H9 (cell line): ENCODE measurements at regions not wholly inside any gene's neighbourhood (a gene's known extent, or its start where the extent isn't known, plus 50 kb on each side); places are given as distances from the start of the nearest gene placed in this dataset.

Experiments used
- DNase-seq: peaks from one replicate; pipeline ENCODE4 v3.0.0-alpha.2; 2017
- H2AFZ ChIP-seq: one replicate; pipeline ENCODE4 v1.6.1; 2013; ENCODE audit warnings: mild to moderate bottlenecking, low read length, control low read depth, moderate library complexity
- H2AK5ac ChIP-seq: 2 replicates; pipeline ENCODE4 v1.6.1; 2013; ENCODE audit warnings: low read length, control low read depth, mixed read lengths; ENCODE audit not compliant: insufficient read length
- H2BK120ac ChIP-seq: one replicate; pipeline ENCODE4 v1.6.1; 2013; ENCODE audit warnings: low read depth, mild to moderate bottlenecking, low read length, control low read depth, inconsistent platforms; ENCODE audit not compliant: poor library complexity, severe bottlenecking
- H2BK12ac ChIP-seq: 2 replicates; pipeline ENCODE4 v1.6.1; 2013; ENCODE audit warnings: low read length, control low read depth, mixed read lengths, low read depth; ENCODE audit not compliant: insufficient read length
- H2BK15ac ChIP-seq: 2 replicates; pipeline ENCODE4 v1.6.1; 2013; ENCODE audit warnings: low read depth, low read length, control low read depth
- H2BK20ac ChIP-seq: one replicate; pipeline ENCODE4 v1.6.1; 2013; ENCODE audit warnings: low read depth, mild to moderate bottlenecking, low read length, control low read depth, inconsistent platforms; ENCODE audit not compliant: poor library complexity, severe bottlenecking
- H2BK5ac ChIP-seq: 2 replicates; pipeline ENCODE4 v1.6.1; 2013; ENCODE audit warnings: low read length, control low read depth, mixed read lengths; ENCODE audit not compliant: insufficient read length
- H3K14ac ChIP-seq: 2 replicates; pipeline ENCODE4 v1.6.1; 2013; ENCODE audit warnings: low read length, control low read depth; ENCODE audit not compliant: insufficient read depth
- H3K18ac ChIP-seq: 2 replicates; pipeline ENCODE4 v1.6.1; 2013; ENCODE audit warnings: low read depth, mild to moderate bottlenecking, mixed read lengths, low read length, control low read depth; ENCODE audit not compliant: insufficient read length
- H3K23ac ChIP-seq: 2 replicates; pipeline ENCODE4 v1.6.1; 2013; ENCODE audit warnings: low read length, control low read depth, mixed read lengths, low read depth; ENCODE audit not compliant: insufficient read length
- H3K23me2 ChIP-seq: 2 replicates; pipeline ENCODE4 v1.6.1; 2013; ENCODE audit warnings: low read depth, mild to moderate bottlenecking, mixed read lengths, low read length, control low read depth; ENCODE audit not compliant: insufficient read length, poor library complexity, severe bottlenecking
- H3K27ac ChIP-seq: 2 replicates; pipeline ENCODE4 v1.5.1; 2013; ENCODE audit warnings: low read length, control low read depth, mixed read lengths, low read depth; ENCODE audit not compliant: insufficient read length
- H3K27me3 ChIP-seq: 2 replicates; pipeline ENCODE4 v1.6.1; 2013; ENCODE audit warnings: low read length, control low read depth, inconsistent platforms; ENCODE audit not compliant: insufficient read depth
- H3K4ac ChIP-seq: 2 replicates; pipeline ENCODE4 v1.6.1; 2013; ENCODE audit warnings: low read depth, mild to moderate bottlenecking, control low read depth, inconsistent platforms, low read length, moderate library complexity
- H3K4me1 ChIP-seq: 2 replicates; pipeline ENCODE4 v1.6.1; 2013; ENCODE audit warnings: low read length, control low read depth, inconsistent platforms; ENCODE audit not compliant: insufficient read depth
- H3K4me2 ChIP-seq: 2 replicates; pipeline ENCODE4 v1.6.1; 2013; ENCODE audit warnings: low read length, control low read depth, mixed read lengths; ENCODE audit not compliant: insufficient read length, insufficient read depth
- H3K56ac ChIP-seq: 2 replicates; pipeline ENCODE4 v1.6.1; 2013; ENCODE audit warnings: low read depth, mild to moderate bottlenecking, mixed read lengths, low read length, control low read depth; ENCODE audit not compliant: insufficient read length
- H3K79me1 ChIP-seq: 2 replicates; pipeline ENCODE4 v1.6.1; 2013; ENCODE audit warnings: low read depth, mild to moderate bottlenecking, moderate library complexity, low read length, control low read depth, inconsistent platforms; ENCODE audit not compliant: insufficient read depth, poor library complexity, severe bottlenecking
- H3K79me2 ChIP-seq: 2 replicates; pipeline ENCODE4 v1.6.1; 2013; ENCODE audit warnings: low read length, control low read depth, inconsistent platforms; ENCODE audit not compliant: insufficient read depth
- H3K9ac ChIP-seq: 2 replicates; pipeline ENCODE4 v1.6.1; 2013; ENCODE audit warnings: low read length, control low read depth, mixed read lengths; ENCODE audit not compliant: insufficient read length; ENCODE audit errors: extremely low read depth
- H3K9me3 ChIP-seq: one replicate; pipeline ENCODE4 v1.6.1; 2013; ENCODE audit warnings: low read depth, low read length, inconsistent platforms; ENCODE audit not compliant: control insufficient read depth
- H3T11ph ChIP-seq: one replicate; pipeline ENCODE4 v1.6.1; 2013; ENCODE audit warnings: mild to moderate bottlenecking, low read length, control low read depth, inconsistent platforms
- H4K20me1 ChIP-seq: one replicate; pipeline ENCODE4 v1.6.1; 2013; ENCODE audit not compliant: control insufficient read depth, insufficient read length, insufficient read depth
- H4K5ac ChIP-seq: 2 replicates; pipeline ENCODE4 v1.6.1; 2013; ENCODE audit warnings: low read depth, mild to moderate bottlenecking, mixed read lengths, low read length, control low read depth; ENCODE audit not compliant: insufficient read length
- H4K8ac ChIP-seq: replicated peaks from 2 replicates; pipeline ENCODE4 v1.6.1; 2013; ENCODE audit warnings: low read length, control low read depth, mixed read lengths, low read depth; ENCODE audit not compliant: insufficient read length
- H4K91ac ChIP-seq: 2 replicates; pipeline ENCODE4 v1.6.1; 2013; ENCODE audit warnings: low read depth, mild to moderate bottlenecking, moderate library complexity, mixed read lengths, low read length, control low read depth; ENCODE audit not compliant: insufficient read length
- H3K27ac Mint-ChIP-seq, 3 experiments: 2 replicates in 2 of 3; 3 replicates in 1 of 3; pipeline ENCODE4 v1.8.0; 2020 to 2021; ENCODE audit warnings: mixed read lengths in 3 of 3, mild to moderate bottlenecking in 1 of 3, moderate library complexity in 1 of 3
- H3K27me3 Mint-ChIP-seq: 2 replicates; pipeline ENCODE4 v1.8.0; 2021; ENCODE audit warnings: low read depth, mild to moderate bottlenecking, moderate library complexity, mixed read lengths
- H3K36me3 Mint-ChIP-seq, 3 experiments: 2 replicates in 2 of 3; 3 replicates in 1 of 3; pipeline ENCODE4 v1.8.0; 2020 to 2021; ENCODE audit warnings: low read depth in 3 of 3, mixed read lengths in 3 of 3; ENCODE audit not compliant: insufficient read depth in 1 of 3
- H3K4me1 Mint-ChIP-seq, 2 experiments: 2 replicates each; pipeline ENCODE4 v1.8.0; 2020; ENCODE audit warnings: mixed read lengths in 2 of 2
- H3K4me3 Mint-ChIP-seq, 2 experiments: 2 replicates in 1 of 2; 3 replicates in 1 of 2; pipeline ENCODE4 v1.8.0; 2020 to 2021; ENCODE audit warnings: mild to moderate bottlenecking in 2 of 2, mixed read lengths in 2 of 2, moderate library complexity in 1 of 2
- H3K9me3 Mint-ChIP-seq, 2 experiments: 2 replicates in 1 of 2; 3 replicates in 1 of 2; pipeline ENCODE4 v1.8.0; 2020; ENCODE audit warnings: mild to moderate bottlenecking in 2 of 2, mixed read lengths in 2 of 2, moderate library complexity in 1 of 2
- WGBS: extraction: QIAGEN DNeasy Blood & Tissue Kit; methylation state at CpG from one replicate; pipeline ENCODE4 v1.1.7; 2013; ENCODE audit warnings: missing lambda C conversion rate, low lambda C conversion rate, mixed read lengths; ENCODE audit not compliant: insufficient read length; ENCODE audit errors: extremely low coverage; 5-methylcytosine and 5-hydroxymethylcytosine counted together
- TF ChIP-seq, protein P1 (sequence below): fragments of 200-600 bp; sonication (generic); conservative IDR thresholded peaks from 3 replicates; pipeline ENCODE4 v1.8.0; 2021; ENCODE audit warnings: antibody characterized with exemption, mild to moderate bottlenecking

GRCh38 chr3:166917437-166917836, 462.7 kb downstream of the ZBBX start:
- no peaks in the 10 kb centered on the region for H3K23me2 ChIP-seq
- H3K23ac ChIP-seq: no peak overlapping the region
- TF ChIP-seq, protein P1, sequence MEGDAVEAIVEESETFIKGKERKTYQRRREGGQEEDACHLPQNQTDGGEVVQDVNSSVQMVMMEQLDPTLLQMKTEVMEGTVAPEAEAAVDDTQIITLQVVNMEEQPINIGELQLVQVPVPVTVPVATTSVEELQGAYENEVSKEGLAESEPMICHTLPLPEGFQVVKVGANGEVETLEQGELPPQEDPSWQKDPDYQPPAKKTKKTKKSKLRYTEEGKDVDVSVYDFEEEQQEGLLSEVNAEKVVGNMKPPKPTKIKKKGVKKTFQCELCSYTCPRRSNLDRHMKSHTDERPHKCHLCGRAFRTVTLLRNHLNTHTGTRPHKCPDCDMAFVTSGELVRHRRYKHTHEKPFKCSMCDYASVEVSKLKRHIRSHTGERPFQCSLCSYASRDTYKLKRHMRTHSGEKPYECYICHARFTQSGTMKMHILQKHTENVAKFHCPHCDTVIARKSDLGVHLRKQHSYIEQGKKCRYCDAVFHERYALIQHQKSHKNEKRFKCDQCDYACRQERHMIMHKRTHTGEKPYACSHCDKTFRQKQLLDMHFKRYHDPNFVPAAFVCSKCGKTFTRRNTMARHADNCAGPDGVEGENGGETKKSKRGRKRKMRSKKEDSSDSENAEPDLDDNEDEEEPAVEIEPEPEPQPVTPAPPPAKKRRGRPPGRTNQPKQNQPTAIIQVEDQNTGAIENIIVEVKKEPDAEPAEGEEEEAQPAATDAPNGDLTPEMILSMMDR: 0 out of 3 replicates have a peak, but pooled peaks have one; percentile 18
- no peak overlapping the region for H3K9ac ChIP-seq
- no peaks in the 10 kb centered on the region for H3K79me1 ChIP-seq
- H4K20me1 ChIP-seq: no peaks in the 10 kb centered on the region
- Mint-ChIP-seq H3K9me3 (peaks cover 14 to 16% of the 10 kb centered on the region in 2 experiments), H3K27ac (peak overlapping the region in 1 of 3 experiments; percentile 76; a peak in 1 of 7 replicates), H3K27me3 (no peaks in the 10 kb centered on the region), H3K36me3 (peaks cover 0 to 13% (median 3%) of the 10 kb centered on the region in 3 experiments; a peak in 3 of 7 replicates), H3K4me3 (no peak overlapping the region), H3K4me1 (no peaks in the 10 kb centered on the region)
- H3T11ph ChIP-seq: no peak overlapping the region
- H4K8ac ChIP-seq: peak overlapping the region; percentile 10
- no peak overlapping the region for H2BK12ac ChIP-seq
- H3K4ac ChIP-seq: no peak overlapping the region
- H3K27me3 ChIP-seq: no peaks in the 10 kb centered on the region
- H3K18ac ChIP-seq: no peak overlapping the region
- H2BK120ac ChIP-seq: no peak overlapping the region
- H2AK5ac ChIP-seq: no peak overlapping the region
- H3K4me2 ChIP-seq: no peak overlapping the region
- no peak overlapping the region for H4K91ac ChIP-seq
- H2AFZ ChIP-seq: no peak overlapping the region
- no peak overlapping the region for H2BK20ac ChIP-seq
- H3K9me3 ChIP-seq: no peaks in the 10 kb centered on the region
- H4K5ac ChIP-seq: no peak overlapping the region
- no peak overlapping the region for H2BK5ac ChIP-seq
- DNase-seq: peak; percentile 28
- no peak overlapping the region for H3K56ac ChIP-seq
- no peak overlapping the region for H2BK15ac ChIP-seq
- no CpG with 5 or more reads among the region's 1 CpG for WGBS
- H3K27ac ChIP-seq: no peak overlapping the region
- H3K79me2 ChIP-seq: no peaks in the 10 kb centered on the region
- H3K4me1 ChIP-seq: no peaks in the 10 kb centered on the region
- H3K14ac ChIP-seq: no peak overlapping the region
